ENCODE measurements at regions not wholly inside any gene's neighbourhood (a gene's known extent, or its start where the extent isn't known, plus 50 kb on each side); places are given as distances from the start of the nearest gene placed in this dataset.

GRCh38 chr4:136748773-136749172 is 783.5 kb downstream of the PCDH18 start:
- DNase-seq (no peak), ATAC-seq (replicated peaks in 1 of 2) (no peak)
- H3K4me3 Mint-ChIP-seq: no peak overlapping the region
- H3K36me3 Mint-ChIP-seq (ENCODE audit: insufficient read depth in 2 of 2): no peaks in the 10 kb centered on the region
- H3K27me3 Mint-ChIP-seq (ENCODE audit: low read depth): no peaks in the 10 kb centered on the region
- H3K9me3 Mint-ChIP-seq: peaks cover 0 to 2% of the 10 kb centered on the region in 2 donors
- H3K27ac Mint-ChIP-seq: no peak overlapping the region
- no peaks in the 10 kb centered on the region for H3K4me1 Mint-ChIP-seq (ENCODE audit: low read depth)

GRCh38 chr4:136748165-136748564 is 784.1 kb downstream of the PCDH18 start:
- H3K36me3 Mint-ChIP-seq (ENCODE audit: insufficient read depth in 2 of 2): no peaks in the 10 kb centered on the region
- no peaks in the 10 kb centered on the region for H3K27me3 Mint-ChIP-seq (ENCODE audit: low read depth)

GRCh38 chr4:136743238-136743637 is 789.1 kb downstream of the PCDH18 start:
- H3K27ac Mint-ChIP-seq: no peak overlapping the region
- ATAC-seq (replicated peaks in 1 of 2) (no peak), DNase-seq (no peak)
- H3K9me3 Mint-ChIP-seq: no peaks in the 10 kb centered on the region
- H3K4me1 Mint-ChIP-seq (ENCODE audit: low read depth): no peaks in the 10 kb centered on the region
- H3K27me3 Mint-ChIP-seq (ENCODE audit: low read depth): no peaks in the 10 kb centered on the region
- no peak overlapping the region for H3K4me3 Mint-ChIP-seq
- no peaks in the 10 kb centered on the region for H3K36me3 Mint-ChIP-seq (ENCODE audit: insufficient read depth in 2 of 2)

More at GRCh38 chr4:136748165-136748564, 784.1 kb downstream of the PCDH18 start:
- Mint-ChIP-seq H3K4me3 (no peak overlapping the region), H3K27ac (no peak overlapping the region), H3K9me3 (peaks cover 0 to 2% of the 10 kb centered on the region in 2 donors), H3K4me1 (ENCODE audit: low read depth) (no peaks in the 10 kb centered on the region)
- no peak for DNase-seq
- no peak for ATAC-seq (replicated peaks in 1 of 2)

GRCh38 chr4:136742333-136742732 is 790.0 kb downstream of the PCDH18 start:
- no peaks in the 10 kb centered on the region for H3K4me1 Mint-ChIP-seq (ENCODE audit: low read depth)
- H3K4me3 Mint-ChIP-seq: no peak overlapping the region
- H3K27me3 Mint-ChIP-seq (ENCODE audit: low read depth): no peaks in the 10 kb centered on the region
- H3K9me3 Mint-ChIP-seq: no peaks in the 10 kb centered on the region
- H3K27ac Mint-ChIP-seq: no peak overlapping the region
- H3K36me3 Mint-ChIP-seq (ENCODE audit: insufficient read depth in 2 of 2): no peaks in the 10 kb centered on the region
- ATAC-seq (replicated peaks in 1 of 2) (no peak), DNase-seq (no peak)

GRCh38 chr4:136741468-136741867 is 790.8 kb downstream of the PCDH18 start:
- no peaks in the 10 kb centered on the region for H3K36me3 Mint-ChIP-seq (ENCODE audit: insufficient read depth in 2 of 2)
- ATAC-seq (replicated peaks in 1 of 2): no peak
- no peaks in the 10 kb centered on the region for H3K27me3 Mint-ChIP-seq (ENCODE audit: low read depth)

GRCh38 chr4:136740326-136740725 is 792.0 kb downstream of the PCDH18 start:
- Mint-ChIP-seq H3K9me3 (no peaks in the 10 kb centered on the region), H3K4me1 (ENCODE audit: low read depth) (no peaks in the 10 kb centered on the region), H3K36me3 (ENCODE audit: insufficient read depth in 2 of 2) (no peaks in the 10 kb centered on the region), H3K4me3 (no peak overlapping the region), H3K27me3 (ENCODE audit: low read depth) (no peaks in the 10 kb centered on the region), H3K27ac (no peak overlapping the region)
- DNase-seq (no peak), ATAC-seq (replicated peaks in 1 of 2) (no peak)

More at GRCh38 chr4:136741468-136741867, 790.8 kb downstream of the PCDH18 start:
- DNase-seq: no peak
- Mint-ChIP-seq H3K27ac (no peak overlapping the region), H3K4me3 (no peak overlapping the region), H3K9me3 (no peaks in the 10 kb centered on the region), H3K4me1 (ENCODE audit: low read depth) (no peaks in the 10 kb centered on the region)

- Mint-ChIP-seq H3K9me3 (no peaks in the 10 kb centered on the region), H3K27me3 (ENCODE audit: low read depth) (no peaks in the 10 kb centered on the region), H3K4me3 (no peak overlapping the region), H3K27ac (no peak overlapping the region), H3K4me1 (ENCODE audit: low read depth) (no peaks in the 10 kb centered on the region), H3K36me3 (ENCODE audit: insufficient read depth in 2 of 2) (no peaks in the 10 kb centered on the region)
- DNase-seq (no peak), ATAC-seq (replicated peaks in 1 of 2) (no peak)
Observed at GRCh38 chr4:136737066-136737465, 795.2 kb downstream of the PCDH18 start.

GRCh38 chr4:136731025-136731424 is 801.3 kb downstream of the PCDH18 start:
- DNase-seq: no peak
- no peak overlapping the region for H3K27ac Mint-ChIP-seq
- no peak overlapping the region for H3K4me3 Mint-ChIP-seq
- H3K36me3 Mint-ChIP-seq (ENCODE audit: insufficient read depth in 2 of 2): no peaks in the 10 kb centered on the region
- no peaks in the 10 kb centered on the region for H3K4me1 Mint-ChIP-seq (ENCODE audit: low read depth)
- no peak for ATAC-seq (replicated peaks in 1 of 2)
- no peaks in the 10 kb centered on the region for H3K27me3 Mint-ChIP-seq (ENCODE audit: low read depth)
- H3K9me3 Mint-ChIP-seq: peaks cover 0 to 2% of the 10 kb centered on the region in 2 donors

GRCh38 chr4:136725286-136726081 is 806.8 kb downstream of the PCDH18 start:
- no peaks in the 10 kb centered on the region for H3K36me3 Mint-ChIP-seq (ENCODE audit: insufficient read depth in 2 of 2)
- ATAC-seq (replicated peaks in 1 of 2) (no peak), DNase-seq (no peak)
- H3K27me3 Mint-ChIP-seq (ENCODE audit: low read depth): no peaks in the 10 kb centered on the region
- no peak overlapping the region for H3K4me3 Mint-ChIP-seq
- H3K9me3 Mint-ChIP-seq: peaks cover 2 to 8% of the 10 kb centered on the region in 2 donors
- H3K4me1 Mint-ChIP-seq (ENCODE audit: low read depth): no peaks in the 10 kb centered on the region
- no peak overlapping the region for H3K27ac Mint-ChIP-seq

- Mint-ChIP-seq H3K27ac (no peak overlapping the region), H3K4me3 (no peak overlapping the region), H3K36me3 (ENCODE audit: insufficient read depth in 2 of 2) (no peaks in the 10 kb centered on the region), H3K27me3 (ENCODE audit: low read depth) (no peaks in the 10 kb centered on the region), H3K4me1 (ENCODE audit: low read depth) (no peaks in the 10 kb centered on the region), H3K9me3 (peaks cover 0 to 1% of the 10 kb centered on the region in 2 donors)
- ATAC-seq (replicated peaks in 1 of 2): no peak
- no peak for DNase-seq
Observed at GRCh38 chr4:136713140-136713539, 819.2 kb downstream of the PCDH18 start.

GRCh38 chr4:136709897-136710296 is 822.4 kb downstream of the PCDH18 start:
- Mint-ChIP-seq H3K27ac (no peak overlapping the region), H3K4me3 (no peak overlapping the region), H3K4me1 (ENCODE audit: low read depth) (no peaks in the 10 kb centered on the region), H3K27me3 (ENCODE audit: low read depth) (no peaks in the 10 kb centered on the region), H3K36me3 (ENCODE audit: insufficient read depth in 2 of 2) (no peaks in the 10 kb centered on the region), H3K9me3 (peaks cover 0 to 2% of the 10 kb centered on the region in 2 donors)
- DNase-seq: no peak
- ATAC-seq (replicated peaks in 1 of 2): no peak

GRCh38 chr4:136706942-136707341 is 825.4 kb downstream of the PCDH18 start:
- H3K9me3 Mint-ChIP-seq: peaks cover 2% of the 10 kb centered on the region in 2 donors
- H3K27me3 Mint-ChIP-seq (ENCODE audit: low read depth): no peaks in the 10 kb centered on the region
- no peak overlapping the region for H3K27ac Mint-ChIP-seq
- DNase-seq: no peak
- ATAC-seq (replicated peaks in 1 of 2): no peak
- H3K4me1 Mint-ChIP-seq (ENCODE audit: low read depth): no peaks in the 10 kb centered on the region
- H3K36me3 Mint-ChIP-seq (ENCODE audit: insufficient read depth in 2 of 2): no peaks in the 10 kb centered on the region
- no peak overlapping the region for H3K4me3 Mint-ChIP-seq

GRCh38 chr4:136699905-136700304 is 832.4 kb downstream of the PCDH18 start:
- peaks cover 2 to 5% of the 10 kb centered on the region in 2 donors for H3K9me3 Mint-ChIP-seq
- no peaks in the 10 kb centered on the region for H3K36me3 Mint-ChIP-seq (ENCODE audit: insufficient read depth in 2 of 2)
- DNase-seq (no peak), ATAC-seq (replicated peaks in 1 of 2) (no peak)
- H3K27ac Mint-ChIP-seq: no peak overlapping the region
- H3K27me3 Mint-ChIP-seq (ENCODE audit: low read depth): no peaks in the 10 kb centered on the region
- H3K4me1 Mint-ChIP-seq (ENCODE audit: low read depth): no peaks in the 10 kb centered on the region
- no peak overlapping the region for H3K4me3 Mint-ChIP-seq

GRCh38 chr4:136691607-136692006 is 840.7 kb downstream of the PCDH18 start:
- H3K36me3 Mint-ChIP-seq (ENCODE audit: insufficient read depth in 2 of 2): no peaks in the 10 kb centered on the region
- H3K27me3 Mint-ChIP-seq (ENCODE audit: low read depth): no peaks in the 10 kb centered on the region
- H3K27ac Mint-ChIP-seq: no peak overlapping the region
- no peak overlapping the region for H3K4me3 Mint-ChIP-seq
- H3K9me3 Mint-ChIP-seq: peaks cover 0 to 2% of the 10 kb centered on the region in 2 donors
- ATAC-seq (replicated peaks in 1 of 2): no peak
- no peaks in the 10 kb centered on the region for H3K4me1 Mint-ChIP-seq (ENCODE audit: low read depth)
- no peak for DNase-seq
